HG02642 (cell line): ENCODE measurements at regions not wholly inside any gene's neighbourhood (a gene's known extent, or its start where the extent isn't known, plus 50 kb on each side); places are given as distances from the start of the nearest gene placed in this dataset.

ENCODE experiments used
- ATAC-seq: cut with Tn5 transposase; IDR thresholded peaks from one replicate; pipeline ENCODE4 v1.9.1; 2021; ENCODE audit warnings: mild to moderate bottlenecking; ENCODE audit not compliant: unreplicated experiment, poor library complexity

DNA sequence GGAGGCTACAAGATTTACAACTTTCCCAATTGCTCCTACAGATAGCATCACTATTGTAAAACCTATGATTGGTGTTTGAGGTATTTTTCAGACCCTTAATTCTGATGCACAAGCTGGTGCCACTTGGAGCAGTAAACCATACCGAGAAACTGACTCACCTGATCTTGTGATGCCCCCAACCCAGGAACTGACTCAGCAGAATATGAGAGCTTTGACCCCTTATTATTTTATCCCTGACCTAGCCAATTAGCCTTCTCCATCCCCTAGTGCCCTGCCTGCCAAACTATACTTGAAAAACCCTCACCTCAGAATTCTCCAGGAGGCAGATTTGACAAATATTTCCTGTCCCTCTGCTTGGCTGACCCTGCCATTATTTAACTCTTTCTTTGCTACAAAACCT is 585.9 kb upstream of the GHITM start:
- ATAC-seq, result no peak

DNA sequence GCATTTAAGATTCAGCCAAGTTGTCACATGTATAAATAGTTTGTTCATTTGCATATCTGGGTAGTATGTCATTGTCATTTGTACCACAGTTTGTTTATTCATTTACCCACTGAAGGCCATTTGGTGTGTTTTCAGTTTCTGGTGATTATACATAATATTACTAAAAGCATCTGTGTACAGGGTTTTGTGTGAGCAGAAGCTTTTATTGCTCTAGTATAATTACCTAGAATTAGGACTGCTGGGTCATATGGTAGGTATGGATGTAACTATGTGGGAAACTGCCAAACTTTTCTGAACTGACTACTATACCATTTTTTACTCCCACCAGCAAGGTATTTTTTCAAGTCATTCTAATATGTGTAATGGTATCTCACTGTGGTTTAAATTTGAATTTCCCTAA is 584.0 kb upstream of the GHITM start:
- ATAC-seq, result peak; percentile 70

GRCh38 chr10:83562381-83562780 is 576.9 kb upstream of the GHITM start:
- ATAC-seq, result no peak

DNA sequence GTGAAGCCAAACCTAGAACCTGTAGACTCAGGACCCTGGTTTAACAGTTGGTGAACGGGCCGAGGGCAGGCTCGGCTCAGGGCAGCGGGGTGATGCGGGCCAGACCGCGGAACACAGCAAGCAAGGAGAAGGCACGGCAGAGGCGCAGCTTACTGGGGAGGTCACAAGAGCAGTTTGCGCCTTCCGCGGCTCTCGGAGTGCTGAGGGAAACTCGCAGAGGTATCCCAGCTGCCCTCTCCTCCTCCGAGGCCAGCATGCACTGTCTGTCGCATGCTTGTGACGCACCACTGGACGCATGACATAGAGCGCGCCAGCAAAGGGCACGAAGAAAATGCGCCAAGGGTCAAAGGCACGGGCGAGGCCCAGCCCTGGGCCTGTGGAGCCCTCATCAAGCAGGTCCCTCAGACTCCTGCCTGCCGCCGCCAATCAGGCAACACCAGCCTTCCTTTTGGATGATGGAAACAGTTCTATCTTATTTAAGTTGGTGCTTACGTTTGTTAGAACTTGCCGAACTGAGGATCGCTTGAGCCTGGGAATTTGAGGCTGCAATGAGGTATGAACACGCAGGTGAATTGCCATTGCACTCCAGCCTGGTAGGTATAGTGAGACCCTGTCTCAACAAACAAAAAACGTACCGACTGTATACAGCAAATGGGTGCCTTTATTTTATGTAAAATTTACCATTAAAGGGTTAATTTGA is 574.3 kb upstream of the GHITM start:
- ATAC-seq, result no peak

- no peak for ATAC-seq
Observed at GRCh38 chr10:83572036-83572435, 567.3 kb upstream of the GHITM start.

- ATAC-seq, result no peak
Observed at GRCh38 chr10:83574770-83575169, 564.5 kb upstream of the GHITM start.

- no peak for ATAC-seq
Observed at GRCh38 chr10:83577421-83577820, 561.9 kb upstream of the GHITM start.

DNA sequence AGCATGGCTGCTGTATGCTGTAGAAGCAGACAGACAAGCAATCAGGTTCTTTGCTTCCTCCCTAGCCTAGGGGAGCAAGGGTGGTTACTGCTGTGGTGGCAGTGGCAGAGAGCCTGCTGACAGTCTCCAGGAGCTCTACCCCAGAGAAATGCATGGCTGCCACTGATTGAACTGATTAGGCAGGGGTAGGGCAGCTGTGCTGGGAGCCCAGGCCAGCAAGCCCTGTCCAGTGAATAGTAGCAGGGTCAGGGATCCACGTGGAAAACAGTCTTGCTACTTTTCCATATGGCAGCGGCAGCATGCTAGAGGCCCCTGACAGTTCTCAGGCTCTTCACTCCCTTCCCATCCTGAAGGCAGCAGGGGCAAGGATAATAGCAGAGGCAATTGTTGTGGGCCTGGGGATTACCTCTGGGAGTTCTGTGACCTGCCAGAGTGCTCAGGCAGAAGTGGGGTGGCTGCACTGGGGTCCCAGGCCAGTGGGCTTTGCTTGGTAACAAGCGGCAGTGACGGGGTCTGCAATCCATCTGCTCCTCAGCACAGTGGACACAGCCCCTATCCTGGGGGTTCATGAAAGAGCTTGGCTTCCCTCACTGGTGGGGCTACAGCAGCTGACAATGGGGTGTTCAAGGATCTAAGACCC is 558.8 kb upstream of the GHITM start:
- ATAC-seq, result no peak

- no peak for ATAC-seq
Observed at GRCh38 chr10:83582407-83583095, 556.8 kb upstream of the GHITM start.

GRCh38 chr10:83585686-83586085 is 553.6 kb upstream of the GHITM start:
- no peak for ATAC-seq

DNA sequence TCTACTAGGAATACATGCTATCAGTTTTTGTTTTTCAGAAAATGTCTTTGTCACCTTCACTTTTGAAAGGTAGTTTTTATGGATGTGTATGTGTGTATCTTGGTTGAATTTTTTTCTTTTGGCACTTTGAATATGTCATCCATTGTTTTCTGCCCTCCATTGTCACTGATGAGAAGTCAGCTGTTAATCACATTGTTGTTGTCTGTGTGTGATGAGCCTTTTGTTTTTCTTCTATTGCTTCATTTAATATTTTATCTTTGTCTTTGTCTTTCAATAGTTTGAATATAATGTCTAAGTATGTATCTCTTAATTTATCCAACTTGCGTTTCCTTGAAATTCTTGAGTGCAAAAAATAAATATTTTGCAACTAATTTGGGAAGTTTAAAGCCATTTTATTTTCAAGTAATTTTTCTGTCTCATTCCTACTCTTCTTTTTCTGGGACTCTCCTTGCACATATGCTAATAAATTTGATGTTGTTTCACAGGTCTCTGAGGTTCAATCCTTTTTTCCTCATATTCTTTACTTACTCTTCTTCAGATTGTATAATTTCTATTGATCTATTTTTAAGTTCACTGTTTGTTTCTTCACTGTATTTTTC is 546.9 kb upstream of the GHITM start:
- no peak for ATAC-seq

DNA sequence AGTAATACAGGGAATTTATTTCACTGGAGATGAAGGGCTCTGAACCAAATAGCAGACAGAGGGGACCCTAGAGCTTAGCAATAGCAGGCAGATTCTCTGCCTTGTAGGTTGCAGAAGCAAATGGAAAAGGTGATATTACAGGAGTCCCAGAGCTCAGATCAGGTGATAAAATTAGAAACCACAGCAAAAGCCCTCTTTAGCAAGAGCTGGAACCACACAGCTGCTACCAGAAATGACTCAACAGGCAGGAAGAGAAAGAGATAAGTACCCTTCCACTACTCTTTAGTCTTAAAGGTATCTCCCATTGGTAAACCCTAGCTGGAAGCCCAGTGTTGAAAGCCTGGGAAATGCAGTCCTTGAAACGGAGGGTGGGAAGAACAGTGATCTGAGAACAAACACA is 535.6 kb upstream of the GHITM start:
- peak; percentile 96 for ATAC-seq

DNA sequence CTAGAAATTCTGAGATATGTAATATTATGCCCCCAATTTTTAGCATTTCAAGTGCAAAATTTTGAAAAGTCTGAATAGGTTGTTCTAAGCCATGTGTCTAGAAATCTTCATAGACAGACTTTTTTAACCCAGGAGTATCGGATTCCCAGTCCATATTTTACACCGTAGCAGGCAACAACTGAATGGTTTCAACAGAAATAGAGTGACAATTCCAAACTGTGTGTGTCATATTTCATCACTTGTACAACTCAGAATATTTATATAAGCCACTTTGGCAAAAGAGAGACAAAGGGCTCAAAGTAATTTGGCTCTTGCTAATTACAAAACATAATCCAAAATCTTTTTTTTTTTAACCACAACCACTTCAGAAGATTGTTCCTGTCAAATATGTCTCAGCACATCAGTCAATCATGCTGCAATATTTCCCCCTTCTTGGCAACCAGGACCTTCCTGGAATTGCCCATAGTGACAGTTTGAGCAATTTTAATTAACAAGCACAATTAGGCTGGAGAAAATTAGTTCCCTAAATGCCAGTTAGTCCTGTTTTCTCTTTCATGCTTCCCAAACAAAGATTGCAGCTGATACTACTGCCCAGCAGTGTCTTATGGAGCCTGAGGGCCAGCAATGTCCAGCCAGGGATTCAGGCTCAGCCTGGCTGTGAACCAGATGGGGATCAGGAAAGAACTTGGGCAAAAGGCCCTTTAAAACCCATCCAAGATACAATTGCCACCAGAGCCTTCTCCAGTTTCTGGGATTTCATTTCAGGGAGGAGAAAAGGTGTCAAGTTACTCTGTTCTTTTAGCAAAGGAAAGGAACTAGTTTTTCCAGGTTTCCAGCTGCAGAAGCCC is 533.3 kb upstream of the GHITM start:
- ATAC-seq, result no peak

DNA sequence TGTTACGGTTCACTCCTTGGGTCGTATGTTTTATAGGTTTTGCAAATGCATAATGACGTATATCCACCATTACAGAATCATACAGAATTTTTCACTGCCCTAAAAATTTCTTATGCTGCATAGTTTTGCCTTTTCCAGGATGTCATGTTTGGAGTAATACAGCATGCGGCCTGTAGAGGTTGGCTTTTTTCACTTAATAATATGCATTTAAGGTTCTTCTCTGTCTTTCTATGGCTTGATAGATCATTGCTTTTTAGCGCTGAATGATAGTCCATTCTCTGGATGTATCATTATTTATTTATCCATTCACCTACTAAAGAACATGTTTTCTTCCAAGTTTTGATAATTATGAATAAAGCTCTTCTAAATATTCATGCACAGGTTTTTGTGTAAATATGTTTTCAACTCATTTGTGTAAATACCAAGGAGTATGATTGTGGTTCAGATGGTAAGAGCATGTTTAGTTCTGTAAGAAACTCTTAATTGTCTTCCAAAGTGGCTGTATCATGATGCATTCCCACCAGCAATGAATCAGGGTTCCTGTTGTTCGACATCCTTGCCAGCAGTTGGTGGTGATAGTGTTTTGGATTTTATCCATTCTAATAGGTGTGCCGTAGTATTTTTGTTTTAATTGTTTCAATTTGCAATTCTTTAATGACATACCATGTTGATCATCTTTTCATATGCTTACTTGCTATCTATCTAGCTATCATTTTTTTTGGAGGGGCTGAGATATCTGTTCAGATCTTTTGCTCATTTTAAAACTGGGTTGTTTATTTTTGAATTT is 531.2 kb upstream of the GHITM start:
- ATAC-seq, result no peak

- ATAC-seq, result no peak
Observed at GRCh38 chr10:83612050-83612449, 527.3 kb upstream of the GHITM start.

DNA sequence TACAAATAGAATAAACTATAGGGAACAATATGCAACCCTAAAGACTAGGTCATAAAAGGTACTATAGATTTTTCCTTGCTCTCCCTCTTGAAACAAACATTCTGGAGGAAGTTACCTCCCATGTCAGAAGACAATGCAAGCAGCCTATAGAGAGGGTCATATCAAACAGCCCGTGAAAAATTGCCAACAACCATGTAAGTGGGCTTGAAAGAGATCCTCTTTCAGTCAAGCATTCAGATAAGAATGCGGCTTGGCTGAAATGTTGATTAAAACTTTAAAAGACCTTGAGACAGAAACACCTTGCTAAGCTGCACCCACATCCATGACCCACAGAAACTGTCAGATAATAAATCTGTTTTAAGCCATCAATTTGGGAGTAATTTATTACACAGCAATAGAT is 526.6 kb upstream of the GHITM start:
- no peak for ATAC-seq

DNA sequence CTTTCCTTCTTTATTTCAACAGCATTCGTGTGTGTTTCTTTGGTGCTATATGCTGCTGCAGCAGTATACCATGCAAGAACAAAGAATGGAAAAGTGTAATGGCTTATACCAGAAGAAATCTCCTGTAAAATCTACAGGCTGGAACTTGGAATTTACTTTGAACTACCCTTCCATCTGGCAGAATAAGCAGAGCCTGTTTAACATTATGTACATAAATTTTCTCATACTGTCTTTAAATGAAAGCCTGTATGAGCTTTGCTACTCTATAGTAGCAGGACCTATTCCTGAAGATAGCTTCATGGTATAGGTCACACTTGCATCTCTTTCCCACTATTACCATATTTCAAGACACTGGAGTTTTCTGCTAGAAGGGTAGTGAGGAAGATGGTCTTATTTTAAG is 522.1 kb upstream of the GHITM start:
- ATAC-seq, result no peak

DNA sequence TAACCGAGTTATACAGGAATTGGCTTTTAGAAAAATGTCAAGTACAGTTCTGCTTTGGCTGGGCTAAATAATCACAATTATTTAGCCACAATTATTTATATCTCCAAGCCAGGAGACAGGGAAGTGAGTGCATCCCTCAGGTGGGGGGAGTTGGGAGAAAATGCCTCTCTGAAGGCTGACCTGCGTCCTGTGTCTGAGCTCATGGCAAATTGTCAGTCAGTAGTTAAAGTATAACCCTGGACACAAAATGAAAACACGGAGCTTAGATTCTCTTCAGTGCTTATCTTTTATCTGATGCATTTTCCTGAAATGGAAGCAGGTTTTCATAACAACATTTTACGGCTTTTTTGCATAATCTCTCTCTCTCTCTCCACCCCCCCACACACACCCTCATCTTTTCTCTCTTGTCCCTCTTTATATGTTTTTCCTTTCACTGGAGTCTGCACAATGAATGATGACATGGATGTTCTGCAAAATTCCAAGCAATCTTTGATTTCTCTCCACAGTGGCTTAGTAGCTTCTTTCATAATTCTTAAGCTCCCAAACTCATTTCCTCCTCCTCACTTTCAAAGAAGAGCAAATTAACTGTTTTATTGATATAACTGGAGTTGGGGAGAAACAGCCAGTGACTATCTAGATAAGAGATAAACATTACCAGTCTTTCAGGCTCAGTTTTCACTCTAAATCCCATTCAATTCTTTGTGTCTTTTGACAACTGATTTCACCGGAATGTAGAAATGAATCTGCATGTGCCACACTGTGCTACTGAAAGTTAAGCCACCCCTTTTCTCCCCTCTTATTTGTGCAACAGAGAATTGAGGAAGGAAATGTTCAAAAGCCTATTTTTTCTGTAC is 521.4 kb upstream of the GHITM start:
- ATAC-seq, result no peak
